ENCODE measurements at regions not wholly inside any gene's neighbourhood (a gene's known extent, or its start where the extent isn't known, plus 50 kb on each side); places are given as distances from the start of the nearest gene placed in this dataset.

DNA sequence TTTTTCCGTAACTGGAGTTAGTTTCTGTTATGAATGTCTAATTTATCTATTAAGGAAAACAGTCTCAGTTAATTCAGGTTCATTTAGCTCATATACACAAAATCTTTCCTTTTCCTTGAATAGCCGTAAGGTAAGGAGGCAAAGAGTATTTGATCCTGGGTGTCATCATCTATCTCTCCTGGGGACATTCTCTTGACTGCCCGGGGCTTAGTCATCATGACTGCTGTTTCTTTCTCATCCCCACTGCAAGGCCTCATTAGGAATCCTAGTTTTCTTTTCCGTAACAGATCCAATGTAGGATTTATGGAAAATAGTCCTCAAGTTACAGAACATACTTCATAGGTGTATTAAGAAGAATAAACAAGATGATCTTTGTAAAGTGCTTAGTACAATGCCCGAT lies 134.9 kb upstream of the CHD1 start:
- H3K4me3 ChIP-seq (replicated peaks; ENCODE audit: low read depth, low read length) = no peak overlapping the region
- H3K27me3 ChIP-seq (replicated peaks; ENCODE audit: control insufficient read depth, insufficient read depth, low read length) = no peaks in the 10 kb centered on the region
- TF ChIP-seq, protein P1, sequence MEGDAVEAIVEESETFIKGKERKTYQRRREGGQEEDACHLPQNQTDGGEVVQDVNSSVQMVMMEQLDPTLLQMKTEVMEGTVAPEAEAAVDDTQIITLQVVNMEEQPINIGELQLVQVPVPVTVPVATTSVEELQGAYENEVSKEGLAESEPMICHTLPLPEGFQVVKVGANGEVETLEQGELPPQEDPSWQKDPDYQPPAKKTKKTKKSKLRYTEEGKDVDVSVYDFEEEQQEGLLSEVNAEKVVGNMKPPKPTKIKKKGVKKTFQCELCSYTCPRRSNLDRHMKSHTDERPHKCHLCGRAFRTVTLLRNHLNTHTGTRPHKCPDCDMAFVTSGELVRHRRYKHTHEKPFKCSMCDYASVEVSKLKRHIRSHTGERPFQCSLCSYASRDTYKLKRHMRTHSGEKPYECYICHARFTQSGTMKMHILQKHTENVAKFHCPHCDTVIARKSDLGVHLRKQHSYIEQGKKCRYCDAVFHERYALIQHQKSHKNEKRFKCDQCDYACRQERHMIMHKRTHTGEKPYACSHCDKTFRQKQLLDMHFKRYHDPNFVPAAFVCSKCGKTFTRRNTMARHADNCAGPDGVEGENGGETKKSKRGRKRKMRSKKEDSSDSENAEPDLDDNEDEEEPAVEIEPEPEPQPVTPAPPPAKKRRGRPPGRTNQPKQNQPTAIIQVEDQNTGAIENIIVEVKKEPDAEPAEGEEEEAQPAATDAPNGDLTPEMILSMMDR (IDR thresholded peaks at IDR 0.05; ENCODE audit: insufficient read depth, low read length, poor library complexity, severe bottlenecking) = no peak
- no peaks in the 10 kb centered on the region for H3K36me3 ChIP-seq (ENCODE audit: control insufficient read depth, insufficient read depth, low read length)
- DNase-seq (ENCODE audit: extremely low read depth, insufficient read length) = no peak

GRCh38 chr5:99061711-99062110 lies 132.9 kb upstream of the CHD1 start:
- no peak for DNase-seq (ENCODE audit: extremely low read depth, insufficient read length)
- H3K4me3 ChIP-seq (replicated peaks; ENCODE audit: low read depth, low read length) = no peak overlapping the region
- TF ChIP-seq, protein P1 (IDR thresholded peaks at IDR 0.05; ENCODE audit: insufficient read depth, low read length, poor library complexity, severe bottlenecking) = no peak
- no peaks in the 10 kb centered on the region for H3K27me3 ChIP-seq (replicated peaks; ENCODE audit: control insufficient read depth, insufficient read depth, low read length)
- no peaks in the 10 kb centered on the region for H3K36me3 ChIP-seq (ENCODE audit: control insufficient read depth, insufficient read depth, low read length)

DNA sequence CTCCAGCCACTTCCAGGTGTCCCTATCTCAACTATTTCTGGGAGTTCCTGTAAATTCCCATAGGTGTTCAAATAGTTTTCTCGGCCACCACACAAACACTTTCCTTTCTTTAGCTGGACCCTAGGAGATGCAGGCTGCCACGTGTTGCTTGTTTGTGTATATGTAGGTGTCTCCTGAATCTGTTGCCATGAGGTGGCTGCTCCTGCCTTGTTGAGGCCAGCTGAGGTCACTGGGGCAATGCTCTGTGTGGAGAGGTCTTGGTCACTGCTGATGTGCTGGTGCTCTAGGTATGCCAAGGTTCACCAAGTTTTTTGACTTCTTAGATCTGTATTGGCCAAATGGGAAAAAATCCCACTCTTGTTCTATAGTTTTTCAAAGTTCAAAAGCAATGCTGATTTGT lies 132.5 kb upstream of the CHD1 start:
- TF ChIP-seq, protein P1 (IDR thresholded peaks at IDR 0.05; ENCODE audit: insufficient read depth, low read length, poor library complexity, severe bottlenecking) = no peak
- no peak for DNase-seq (ENCODE audit: extremely low read depth, insufficient read length)
- H3K36me3 ChIP-seq (ENCODE audit: control insufficient read depth, insufficient read depth, low read length) = no peaks in the 10 kb centered on the region
- H3K27me3 ChIP-seq (replicated peaks; ENCODE audit: control insufficient read depth, insufficient read depth, low read length) = no peaks in the 10 kb centered on the region
- H3K4me3 ChIP-seq (replicated peaks; ENCODE audit: low read depth, low read length) = no peak overlapping the region

GRCh38 chr5:99060306-99061261 lies 131.8 kb upstream of the CHD1 start:
- H3K4me3 ChIP-seq (replicated peaks; ENCODE audit: low read depth, low read length) = no peak overlapping the region

DNA sequence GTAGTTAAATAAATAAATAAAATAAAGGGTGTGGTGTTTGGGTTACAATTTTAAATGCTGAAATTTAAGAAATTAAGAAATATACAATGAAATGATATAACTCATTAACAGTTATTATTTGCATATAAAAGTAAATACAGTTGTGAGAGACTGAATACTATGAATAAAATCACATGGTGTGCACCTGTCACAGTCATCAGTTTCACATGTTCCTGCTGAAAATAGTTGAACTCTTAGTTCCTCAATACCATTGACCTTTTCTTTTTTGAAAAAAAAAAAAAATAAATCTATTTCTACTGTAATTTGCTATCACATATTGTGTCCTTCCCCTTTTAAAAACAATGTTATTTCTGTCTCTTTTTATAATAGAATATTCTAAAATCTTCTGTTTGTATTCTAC lies 130.9 kb upstream of the CHD1 start:
- no peak for DNase-seq (ENCODE audit: extremely low read depth, insufficient read length)
- no peak overlapping the region for H3K4me3 ChIP-seq (replicated peaks; ENCODE audit: low read depth, low read length)
- H3K27me3 ChIP-seq (replicated peaks; ENCODE audit: control insufficient read depth, insufficient read depth, low read length) = no peaks in the 10 kb centered on the region
- no peaks in the 10 kb centered on the region for H3K36me3 ChIP-seq (ENCODE audit: control insufficient read depth, insufficient read depth, low read length)
- TF ChIP-seq, protein P1 (IDR thresholded peaks at IDR 0.05; ENCODE audit: insufficient read depth, low read length, poor library complexity, severe bottlenecking) = no peak

More at GRCh38 chr5:99060306-99061261, 131.8 kb upstream of the CHD1 start:
- peak; percentile 27 for DNase-seq (ENCODE audit: extremely low read depth, insufficient read length)
- Histone ChIP-seq H3K27me3 (replicated peaks; ENCODE audit: control insufficient read depth, insufficient read depth, low read length) (no peaks in the 10 kb centered on the region), H3K36me3 (ENCODE audit: control insufficient read depth, insufficient read depth, low read length) (no peaks in the 10 kb centered on the region)
- TF ChIP-seq, protein P1 (IDR thresholded peaks at IDR 0.05; ENCODE audit: insufficient read depth, low read length, poor library complexity, severe bottlenecking) = peak; percentile 73

Measured in GM06990 (cell line).